ENCODE measurements at regions not wholly inside any gene's neighbourhood (a gene's known extent, or its start where the extent isn't known, plus 50 kb on each side); places are given as distances from the start of the nearest gene placed in this dataset.
A peak's percentile ranks its signal among the peaks of the same experiment; 100 is the strongest.
"Not testable (repeated sequence)": the region's sequence is repeated elsewhere in the genome, so short reads cannot be mapped to it uniquely, and the experiment has no call there.

GRCh38 chr3:194056731-194057415, 79.1 kb upstream of the HES1 start:
- no peak for DNase-seq (ENCODE audit: low read depth, low spot score)
- H3K4me3 ChIP-seq (ENCODE audit: low read length) = no peak overlapping the region

GRCh38 chr3:194057570-194058188, 78.3 kb upstream of the HES1 start:
- no peak overlapping the region for H3K4me3 ChIP-seq (ENCODE audit: low read length)
- DNase-seq (ENCODE audit: low read depth, low spot score) = no peak

- no peak for DNase-seq (ENCODE audit: low read depth, low spot score)
Measured at GRCh38 chr3:194058189-194058571, 77.8 kb upstream of the HES1 start.

GRCh38 chr3:194058753-194059152, 77.2 kb upstream of the HES1 start:
- no peak for DNase-seq (ENCODE audit: low read depth, low spot score)
- H3K4me3 ChIP-seq (ENCODE audit: low read length) = no peak overlapping the region

More at GRCh38 chr3:194058189-194058571, 77.8 kb upstream of the HES1 start:
- H3K4me3 ChIP-seq (ENCODE audit: low read length) = no peak overlapping the region

GRCh38 chr3:194061421-194062030, 74.4 kb upstream of the HES1 start:
- H3K4me3 ChIP-seq (ENCODE audit: low read length) = no peak overlapping the region

GRCh38 chr3:194062830-194063229, 73.1 kb upstream of the HES1 start:
- no peak overlapping the region for H3K4me3 ChIP-seq (ENCODE audit: low read length)
- no peak for DNase-seq (ENCODE audit: low read depth, low spot score)

More at GRCh38 chr3:194061421-194062030, 74.4 kb upstream of the HES1 start:
- DNase-seq (ENCODE audit: low read depth, low spot score) = no peak

- DNase-seq (ENCODE audit: low read depth, low spot score) = no peak
- H3K4me3 ChIP-seq (ENCODE audit: low read length) = no peak overlapping the region
Measured at GRCh38 chr3:194064380-194065332, 71.3 kb upstream of the HES1 start.

- not testable (repeated sequence) for DNase-seq (ENCODE audit: low read depth, low spot score); H3K4me3 ChIP-seq (ENCODE audit: low read length)
Measured at GRCh38 chr3:194067327-194067726, 68.6 kb upstream of the HES1 start.

GRCh38 chr3:194067949-194068362, 68.0 kb upstream of the HES1 start:
- DNase-seq (ENCODE audit: low read depth, low spot score) = no peak

GRCh38 chr3:194069421-194070219, 66.3 kb upstream of the HES1 start:
- no peak overlapping the region for H3K4me3 ChIP-seq (ENCODE audit: low read length)
- DNase-seq (ENCODE audit: low read depth, low spot score) = no peak

More at GRCh38 chr3:194067949-194068362, 68.0 kb upstream of the HES1 start:
- H3K4me3 ChIP-seq (ENCODE audit: low read length) = no peak overlapping the region

- peak overlapping the region; percentile 47 for H3K4me3 ChIP-seq (ENCODE audit: low read length)
- no peak for DNase-seq (ENCODE audit: low read depth, low spot score)
Measured at GRCh38 chr3:194070220-194070633, 65.7 kb upstream of the HES1 start.

GRCh38 chr3:194070634-194071409, 65.1 kb upstream of the HES1 start:
- peak; percentile 42 for DNase-seq (ENCODE audit: low read depth, low spot score)
- peak overlapping the region; percentile 47 for H3K4me3 ChIP-seq (ENCODE audit: low read length)

GRCh38 chr3:194072097-194072428, 63.9 kb upstream of the HES1 start:
- DNase-seq (ENCODE audit: low read depth, low spot score) = no peak
- no peak overlapping the region for H3K4me3 ChIP-seq (ENCODE audit: low read length)

- H3K4me3 ChIP-seq (ENCODE audit: low read length) = no peak overlapping the region
- DNase-seq (ENCODE audit: low read depth, low spot score) = no peak
Measured at GRCh38 chr3:194072691-194073279, 63.2 kb upstream of the HES1 start.

GRCh38 chr3:194073926-194074325, 62.0 kb upstream of the HES1 start:
- no peak overlapping the region for H3K4me3 ChIP-seq (ENCODE audit: low read length)
- no peak for DNase-seq (ENCODE audit: low read depth, low spot score)

GRCh38 chr3:194075088-194075615, 60.8 kb upstream of the HES1 start:
- no peak for DNase-seq (ENCODE audit: low read depth, low spot score)
- H3K4me3 ChIP-seq (ENCODE audit: low read length) = no peak overlapping the region

GRCh38 chr3:194075802-194076460, 60.0 kb upstream of the HES1 start:
- H3K4me3 ChIP-seq (ENCODE audit: low read length) = no peak overlapping the region
- DNase-seq (ENCODE audit: low read depth, low spot score) = no peak
